H1 (cell line): ENCODE measurements at regions not wholly inside any gene's neighbourhood (a gene's known extent, or its start where the extent isn't known, plus 50 kb on each side); places are given as distances from the start of the nearest gene placed in this dataset.

Experiments
- CTCF ChIA-PET: fragments of 300-600 bp; sonication (Branson Sonifier 250); formaldehyde crosslinking; loops from one replicate; lab custom pipeline; 2021; ENCODE audit not compliant: partially characterized antibody; lab: Charles Lee
- POLR2A ChIA-PET: fragments of 300-600 bp; sonication (Branson Sonifier 250); formaldehyde crosslinking; loops from one replicate; lab custom pipeline; 2021; ENCODE audit warnings: inconsistent platforms; ENCODE audit not compliant: partially characterized antibody; lab: Charles Lee
- DNase-seq, 2 experiments: peaks; one replicate each; pipeline versions ENCODE4 v3.0.0 to v3.0.0-alpha.2; 2010 to 2022; ENCODE audit warnings: low spot score in 2 of 2, low read depth in 1 of 2, mixed read lengths in 1 of 2
- FAIRE-seq: peaks from 2 replicates; lab custom pipeline; 2011; peaks lifted over from hg19 to GRCh38; lab: Jason Lieb, UNC
- H2AFZ ChIP-seq: 2 replicates; pipeline ENCODE4 v1.8.1; 2012; ENCODE audit warnings: low read length, inconsistent platforms
- H2AK5ac ChIP-seq: 2 replicates; pipeline ENCODE4 v1.6.1; 2013; ENCODE audit warnings: low read depth, low read length
- H2BK120ac ChIP-seq: replicated peaks from 2 replicates; pipeline ENCODE3; 2013; ENCODE audit warnings: low read depth, low read length, inconsistent platforms
- H2BK12ac ChIP-seq: 2 replicates; pipeline ENCODE4 v1.6.1; 2013; ENCODE audit warnings: low read depth, low read length
- H2BK15ac ChIP-seq: 2 replicates; pipeline ENCODE4 v1.6.1; 2013; ENCODE audit warnings: low read length
- H2BK20ac ChIP-seq: 2 replicates; pipeline ENCODE4 v1.6.1; 2013; ENCODE audit warnings: low read length
- H2BK5ac ChIP-seq: 2 replicates; pipeline ENCODE4 v1.6.1; 2013; ENCODE audit warnings: low read depth, low read length
- H3K14ac ChIP-seq: 2 replicates; pipeline ENCODE4 v1.6.1; 2013; ENCODE audit warnings: inconsistent platforms; ENCODE audit not compliant: insufficient read length
- H3K18ac ChIP-seq: 2 replicates; pipeline ENCODE4 v1.6.1; 2013; ENCODE audit warnings: low read length; ENCODE audit errors: extremely low read depth
- H3K23ac ChIP-seq: 2 replicates; pipeline ENCODE4 v1.6.1; 2013; ENCODE audit warnings: inconsistent platforms; ENCODE audit not compliant: insufficient read length
- H3K23me2 ChIP-seq: 2 replicates; pipeline ENCODE4 v1.6.1; 2013; ENCODE audit warnings: low read depth, low read length
- H3K27ac ChIP-seq: 2 replicates; pipeline ENCODE4 v1.6.1; 2011; ENCODE audit warnings: low read depth, low read length, inconsistent platforms
- H3K27me3 ChIP-seq, 4 experiments: replicated peaks in 1 of 4; 1 replicate in 1 of 4; 2 replicates in 3 of 4; pipeline versions ENCODE4 v1.6.1 to v1.8.1; 2011 to 2013; ENCODE audit warnings: low read length in 3 of 4, mild to moderate bottlenecking in 3 of 4, inconsistent platforms in 2 of 4, mixed read lengths in 2 of 4, moderate library complexity in 1 of 4; ENCODE audit not compliant: control insufficient read depth in 3 of 4, insufficient read depth in 3 of 4; ENCODE audit errors: extremely low read depth in 1 of 4
- H3K36me3 ChIP-seq, 4 experiments: 2 replicates each; pipeline versions ENCODE4 v1.6.1 to v1.8.1; 2011 to 2013; ENCODE audit warnings: mild to moderate bottlenecking in 4 of 4, low read length in 3 of 4, moderate library complexity in 2 of 4, control low read depth in 1 of 4, inconsistent platforms in 1 of 4; ENCODE audit not compliant: insufficient read depth in 4 of 4, control insufficient read depth in 2 of 4
- H3K4ac ChIP-seq: replicated peaks from 2 replicates; pipeline ENCODE3; 2013; ENCODE audit warnings: low read length, low read depth, mixed read lengths, inconsistent platforms; ENCODE audit not compliant: insufficient read length
- H3K4me1 ChIP-seq, 4 experiments: replicated peaks in 1 of 4; 1 replicate in 1 of 4; 2 replicates in 3 of 4; pipeline versions ENCODE4 v1.6.1 to v1.8.1; 2011 to 2013; ENCODE audit warnings: low read length in 3 of 4, inconsistent platforms in 2 of 4, mixed read lengths in 1 of 4; ENCODE audit not compliant: insufficient read depth in 4 of 4, control insufficient read depth in 3 of 4
- H3K4me2 ChIP-seq, 2 experiments: 2 replicates each; pipeline versions ENCODE4 v1.6.1 to v1.8.1; 2011 to 2013; ENCODE audit warnings: low read depth in 2 of 2, low read length in 2 of 2, control low read depth in 1 of 2, inconsistent platforms in 1 of 2, mild to moderate bottlenecking in 1 of 2; ENCODE audit not compliant: insufficient read depth in 1 of 2
- H3K4me3 ChIP-seq, 4 experiments: fragments of 200-600, 300-600 bp in 1 of 4; sonication (generic), shearing (Covaris generic), sonication (Bioruptor Twin) in 1 of 4; 2 replicates each; pipeline versions ENCODE4 v1.5.1 to v1.8.1; 2011 to 2016; ENCODE audit warnings: low read length in 4 of 4, low read depth in 3 of 4, control low read depth in 2 of 4, inconsistent platforms in 2 of 4, mild to moderate bottlenecking in 2 of 4, mixed read lengths in 1 of 4, moderate library complexity in 1 of 4; ENCODE audit not compliant: insufficient read depth in 2 of 4; ENCODE audit errors: extremely low read depth in 1 of 4
- H3K56ac ChIP-seq: replicated peaks from 2 replicates; pipeline ENCODE3; 2013; ENCODE audit warnings: low read depth, mild to moderate bottlenecking, mixed read lengths, low read length, inconsistent platforms; ENCODE audit not compliant: insufficient read length
- H3K79me1 ChIP-seq: 2 replicates; pipeline ENCODE4 v1.6.1; 2013; ENCODE audit warnings: low read depth, low read length, control low read depth
- H3K79me2 ChIP-seq, 2 experiments: 2 replicates each; pipeline versions ENCODE4 v1.6.1 to v1.8.1; 2012 to 2013; ENCODE audit warnings: low read length in 2 of 2, mild to moderate bottlenecking in 2 of 2, inconsistent platforms in 1 of 2; ENCODE audit not compliant: insufficient read depth in 2 of 2, control insufficient read depth in 1 of 2
- H3K9ac ChIP-seq, 4 experiments: replicated peaks in 1 of 4; 1 replicate in 1 of 4; 2 replicates in 3 of 4; pipeline versions ENCODE4 v1.6.1 to v1.8.1; 2011 to 2013; ENCODE audit warnings: low read depth in 3 of 4, low read length in 3 of 4, control low read depth in 2 of 4, mild to moderate bottlenecking in 2 of 4, moderate library complexity in 2 of 4, inconsistent platforms in 1 of 4; ENCODE audit errors: extremely low read depth in 1 of 4
- H3K9me3 ChIP-seq, 2 experiments: 2 replicates each; pipeline versions ENCODE4 v1.6.1 to v1.8.1; 2012 to 2013; ENCODE audit warnings: mild to moderate bottlenecking in 2 of 2, moderate library complexity in 2 of 2, control low read depth in 1 of 2, inconsistent platforms in 1 of 2, low read depth in 1 of 2, low read length in 1 of 2, mixed read lengths in 1 of 2; ENCODE audit not compliant: insufficient read depth in 2 of 2
- H4K20me1 ChIP-seq, 2 experiments: replicated peaks in 1 of 2; 2 replicates each; pipeline versions ENCODE3 to v1.8.1; 2011 to 2013; ENCODE audit warnings: inconsistent platforms in 2 of 2, low read length in 2 of 2, mild to moderate bottlenecking in 1 of 2; ENCODE audit not compliant: insufficient read depth in 2 of 2, control insufficient read depth in 1 of 2
- H4K5ac ChIP-seq: 2 replicates; pipeline ENCODE4 v1.6.1; 2013; ENCODE audit warnings: low read length, low read depth, mixed read lengths, inconsistent platforms; ENCODE audit not compliant: insufficient read length
- H4K8ac ChIP-seq: 2 replicates; pipeline ENCODE4 v1.8.0; 2013; ENCODE audit warnings: mild to moderate bottlenecking, moderate library complexity, low read length, inconsistent platforms; ENCODE audit not compliant: insufficient read depth; ENCODE audit errors: extremely low read depth
- H4K91ac ChIP-seq: replicated peaks from 2 replicates; pipeline ENCODE3; 2013; ENCODE audit warnings: low read length, mixed read lengths, inconsistent platforms; ENCODE audit not compliant: insufficient read length
- PHF8 ChIP-seq: fragments of 200-600 bp; sonication (generic); conservative IDR thresholded peaks from 2 replicates; pipeline ENCODE4 v1.7.1; 2012; ENCODE audit warnings: low read depth, mild to moderate bottlenecking, inconsistent platforms, low read length, moderate library complexity
- TBP ChIP-seq: IDR thresholded peaks from 2 replicates; pipeline ENCODE4 v1.6.1; 2011; ENCODE audit warnings: low read depth, low read length, improper control_type of control experiment
- TCF12 ChIP-seq: IDR thresholded peaks from 2 replicates; pipeline ENCODE4 v1.6.1; 2011; ENCODE audit warnings: low read depth, mild to moderate bottlenecking, low read length

DNA sequence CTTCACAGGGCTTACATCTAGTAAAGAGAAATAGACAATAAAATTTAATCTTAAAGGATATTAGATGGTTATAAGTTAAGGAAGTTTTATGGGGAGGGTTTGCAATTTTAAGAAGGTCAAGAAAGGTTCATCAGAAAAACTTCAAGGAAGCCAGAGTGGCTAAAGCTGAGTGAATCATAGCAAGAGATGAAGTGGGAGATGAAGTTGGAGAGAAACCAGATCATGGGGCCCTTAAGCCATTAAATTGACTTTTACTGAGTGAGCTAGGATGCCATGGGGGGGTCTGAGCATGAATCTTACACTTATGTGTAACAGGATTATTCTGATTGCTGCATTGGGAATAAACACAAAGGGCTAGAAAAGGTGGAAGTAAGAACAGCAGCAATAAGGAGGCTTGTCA lies 189.2 kb downstream of the LRIG3 start:
- H3K9ac ChIP-seq, result no peak overlapping the region
- H2BK20ac ChIP-seq, result no peak overlapping the region
- H3K27ac ChIP-seq, result no peak overlapping the region
- no peak overlapping the region for H2BK120ac ChIP-seq
- H4K20me1 ChIP-seq, result no peaks in the 10 kb centered on the region
- no peaks in the 10 kb centered on the region for H3K36me3 ChIP-seq
- TF ChIP-seq TCF12 (no peak), TBP (no peak), PHF8 (no peak)
- H2AK5ac ChIP-seq, result no peak overlapping the region
- H3K27me3 ChIP-seq, result no peaks in the 10 kb centered on the region
- H3K56ac ChIP-seq, result no peak overlapping the region
- ChIA-PET POLR2A (no interaction called here), CTCF (interaction anchor here (0.6 kb wide), 1 partner anchor 171 kb away, joined by 3 read pairs; no protein-coding TSS in a partner anchor)
- H3K4ac ChIP-seq, result no peak overlapping the region
- DNase-seq, result no peak
- no peak overlapping the region for H4K91ac ChIP-seq
- FAIRE-seq, result no peak
- no peak overlapping the region for H2BK5ac ChIP-seq
- no peak overlapping the region for H2BK15ac ChIP-seq
- no peak overlapping the region for H3K4me2 ChIP-seq
- H4K5ac ChIP-seq, result no peak overlapping the region
- H3K79me2 ChIP-seq, result no peaks in the 10 kb centered on the region
- H3K79me1 ChIP-seq, result no peaks in the 10 kb centered on the region
- no peak overlapping the region for H3K23ac ChIP-seq
- H3K18ac ChIP-seq, result no peak overlapping the region
- no peak overlapping the region for H2BK12ac ChIP-seq
- no peaks in the 10 kb centered on the region for H3K9me3 ChIP-seq
- H2AFZ ChIP-seq, result no peak overlapping the region
- no peak overlapping the region for H4K8ac ChIP-seq
- no peaks in the 10 kb centered on the region for H3K23me2 ChIP-seq
- H3K4me3 ChIP-seq, result no peak overlapping the region
- no peak overlapping the region for H3K14ac ChIP-seq
- no peaks in the 10 kb centered on the region for H3K4me1 ChIP-seq
